Activated B cell treated with CpG ODN at 0.5 μM for 24 hours (primary cell): ENCODE measurements at regions not wholly inside any gene's neighbourhood (a gene's known extent, or its start where the extent isn't known, plus 50 kb on each side); places are given as distances from the start of the nearest gene placed in this dataset.

Experiments used
- ATAC-seq: fragments of 200-7000 bp; cut with Tn5 transposase; one replicate; pipeline ENCODE4 v1.10.0; 2021; ENCODE audit warnings: low read depth, mild to moderate bottlenecking, moderate library complexity
- CTCF ChIA-PET: fragments of 350-600 bp; sonication (Branson Sonifier 250); formaldehyde crosslinking; loops from one replicate; lab custom pipeline; 2021; ENCODE audit warnings: antibody characterized with exemption; lab: Charles Lee
- POLR2A ChIA-PET: fragments of 350-600 bp; sonication (Branson Sonifier 250); formaldehyde crosslinking; loops from one replicate; lab custom pipeline; 2021; ENCODE audit warnings: antibody characterized with exemption; lab: Charles Lee
- DNase-seq: peaks from one replicate; pipeline ENCODE4 v3.0.0; 2022
- H3K27ac Mint-ChIP-seq: one replicate; pipeline ENCODE4 v1.8.0; 2020; ENCODE audit warnings: mixed read lengths
- H3K27me3 Mint-ChIP-seq: one replicate; pipeline ENCODE4 v1.8.0; 2021; ENCODE audit warnings: mixed read lengths
- H3K36me3 Mint-ChIP-seq: one replicate; pipeline ENCODE4 v1.8.0; 2021; ENCODE audit warnings: low read depth, mixed read lengths
- H3K4me1 Mint-ChIP-seq: one replicate; pipeline ENCODE4 v1.8.0; 2021; ENCODE audit warnings: mixed read lengths
- H3K4me3 Mint-ChIP-seq: one replicate; pipeline ENCODE4 v1.8.0; 2020; ENCODE audit warnings: mild to moderate bottlenecking, mixed read lengths
- H3K9me3 Mint-ChIP-seq: one replicate; pipeline ENCODE4 v1.8.0; 2020; ENCODE audit warnings: mixed read lengths
- CTCF ChIP-seq: fragments of 200-600 bp; IDR thresholded peaks from one replicate; pipeline ENCODE4 v1.8.0; 2022; ENCODE audit warnings: antibody characterized with exemption, mild to moderate bottlenecking
- intact Hi-C: fragments of 100-400 bp; cut with micrococcal nuclease; formaldehyde crosslinking; loops from one replicate; pipeline ENCODE4 v1.15.1; 2024

GRCh38 chr4:121534187-121534586, 153.4 kb upstream of the QRFPR start:
- DNase-seq = no peak
- intact Hi-C loops = no loop called here
- ATAC-seq = no peak
- Mint-ChIP-seq H3K27me3 (no peaks in the 10 kb centered on the region), H3K4me3 (no peak overlapping the region), H3K36me3 (no peaks in the 10 kb centered on the region), H3K9me3 (no peaks in the 10 kb centered on the region), H3K4me1 (no peaks in the 10 kb centered on the region), H3K27ac (no peak overlapping the region)
- CTCF ChIA-PET = no interaction called here
- TF ChIP-seq CTCF = no peak
- POLR2A ChIA-PET = no interaction called here

- Mint-ChIP-seq H3K4me3 (no peak overlapping the region), H3K9me3 (no peaks in the 10 kb centered on the region), H3K36me3 (no peaks in the 10 kb centered on the region), H3K27ac (no peak overlapping the region), H3K27me3 (peaks cover 2% of the 10 kb centered on the region), H3K4me1 (no peaks in the 10 kb centered on the region)
- intact Hi-C loops = no loop called here
- no peak for TF ChIP-seq CTCF
- ChIA-PET CTCF (no interaction called here), POLR2A (no interaction called here)
- no peak for DNase-seq
- no peak for ATAC-seq
Observed at GRCh38 chr4:121526509-121526908, 145.7 kb upstream of the QRFPR start.

GRCh38 chr4:121519236-121519838, 138.5 kb upstream of the QRFPR start:
- ChIA-PET CTCF (no interaction called here), POLR2A (no interaction called here)
- Mint-ChIP-seq H3K27ac (no peak overlapping the region), H3K4me3 (no peak overlapping the region), H3K4me1 (no peaks in the 10 kb centered on the region), H3K27me3 (no peaks in the 10 kb centered on the region), H3K9me3 (peaks cover 10% of the 10 kb centered on the region), H3K36me3 (no peaks in the 10 kb centered on the region)
- intact Hi-C loops = no loop called here
- no peak for TF ChIP-seq CTCF
- DNase-seq (no peak), ATAC-seq (no peak)

GRCh38 chr4:121517241-121517640, 136.4 kb upstream of the QRFPR start:
- TF ChIP-seq CTCF = no peak
- Mint-ChIP-seq H3K27me3 (no peaks in the 10 kb centered on the region), H3K9me3 (peaks cover 10% of the 10 kb centered on the region), H3K4me1 (no peaks in the 10 kb centered on the region), H3K36me3 (no peaks in the 10 kb centered on the region), H3K27ac (no peak overlapping the region), H3K4me3 (no peak overlapping the region)
- DNase-seq = no peak
- ChIA-PET CTCF (no interaction called here), POLR2A (no interaction called here)
- no peak for ATAC-seq
- intact Hi-C loops = no loop called here

- peaks cover 5% of the 10 kb centered on the region for H3K27me3 Mint-ChIP-seq
- POLR2A ChIA-PET = no interaction called here
- no peak for DNase-seq
Observed at GRCh38 chr4:121514443-121514842, 133.6 kb upstream of the QRFPR start.

More at GRCh38 chr4:121514443-121514842, 133.6 kb upstream of the QRFPR start:
- H3K27ac Mint-ChIP-seq = no peak overlapping the region
- CTCF ChIA-PET = no interaction called here
- peaks cover 8% of the 10 kb centered on the region for H3K9me3 Mint-ChIP-seq
- no peaks in the 10 kb centered on the region for H3K36me3 Mint-ChIP-seq
- H3K4me3 Mint-ChIP-seq = no peak overlapping the region
- intact Hi-C loops = no loop called here
- no peak for TF ChIP-seq CTCF
- no peak for ATAC-seq
- H3K4me1 Mint-ChIP-seq = no peaks in the 10 kb centered on the region
